Activated naive CD4-positive, alpha-beta T cell treated with anti-CD3 and anti-CD28 coated beads, Interleukin-2, amount 50 U/mL, for 24 hours (primary cell): ENCODE measurements at regions not wholly inside any gene's neighbourhood (a gene's known extent, or its start where the extent isn't known, plus 50 kb on each side); places are given as distances from the start of the nearest gene placed in this dataset.
"Not testable (repeated sequence)": the region's sequence is repeated elsewhere in the genome, so short reads cannot be mapped to it uniquely, and the experiment has no call there.

Experiments used
- H3K27ac Mint-ChIP-seq: one replicate; pipeline ENCODE4 v1.8.0; 2021; ENCODE audit warnings: mild to moderate bottlenecking, mixed read lengths
- H3K27me3 Mint-ChIP-seq: one replicate; pipeline ENCODE4 v1.8.0; 2021; ENCODE audit warnings: mixed read lengths
- H3K36me3 Mint-ChIP-seq: one replicate; pipeline ENCODE4 v1.8.0; 2021; ENCODE audit warnings: mixed read lengths
- H3K4me1 Mint-ChIP-seq: one replicate; pipeline ENCODE4 v1.8.0; 2021; ENCODE audit warnings: mixed read lengths
- H3K4me3 Mint-ChIP-seq: one replicate; pipeline ENCODE4 v1.8.0; 2021; ENCODE audit warnings: mild to moderate bottlenecking, mixed read lengths
- H3K9me3 Mint-ChIP-seq: one replicate; pipeline ENCODE4 v1.8.0; 2021; ENCODE audit warnings: mixed read lengths

- Mint-ChIP-seq H3K4me1 (no peaks in the 10 kb centered on the region), H3K27me3 (peaks cover 4% of the 10 kb centered on the region), H3K27ac (no peak overlapping the region)
Measured at GRCh38 chr4:1589098-1589497, 95.0 kb downstream of the FAM53A start.

GRCh38 chr4:1588306-1588705 is 95.8 kb downstream of the FAM53A start:
- Mint-ChIP-seq H3K36me3 (peaks cover 7% of the 10 kb centered on the region), H3K9me3 (peaks cover 19% of the 10 kb centered on the region), H3K27me3 (peaks cover 4% of the 10 kb centered on the region)

More at GRCh38 chr4:1589098-1589497, 95.0 kb downstream of the FAM53A start:
- no peak overlapping the region for H3K4me3 Mint-ChIP-seq
- H3K9me3 Mint-ChIP-seq, result peaks cover 19% of the 10 kb centered on the region
- H3K36me3 Mint-ChIP-seq, result peaks cover 7% of the 10 kb centered on the region

GRCh38 chr4:1584498-1584897 is 99.6 kb downstream of the FAM53A start:
- no peak overlapping the region for H3K27ac Mint-ChIP-seq
- H3K27me3 Mint-ChIP-seq, result no peaks in the 10 kb centered on the region
- H3K36me3 Mint-ChIP-seq, result peaks cover 2% of the 10 kb centered on the region
- peaks cover 11% of the 10 kb centered on the region for H3K9me3 Mint-ChIP-seq
- no peak overlapping the region for H3K4me3 Mint-ChIP-seq
- H3K4me1 Mint-ChIP-seq, result peaks cover 4% of the 10 kb centered on the region

More at GRCh38 chr4:1588306-1588705, 95.8 kb downstream of the FAM53A start:
- H3K4me1 Mint-ChIP-seq, result no peaks in the 10 kb centered on the region
- H3K4me3 Mint-ChIP-seq, result no peak overlapping the region
- H3K27ac Mint-ChIP-seq, result no peak overlapping the region

GRCh38 chr4:1583859-1584258 is 100.3 kb downstream of the FAM53A start:
- Mint-ChIP-seq H3K36me3 (no peaks in the 10 kb centered on the region), H3K27ac (no peak overlapping the region), H3K27me3 (no peaks in the 10 kb centered on the region), H3K4me1 (peaks cover 4% of the 10 kb centered on the region), H3K9me3 (peaks cover 9% of the 10 kb centered on the region), H3K4me3 (no peak overlapping the region)

GRCh38 chr4:1583051-1583785 is 100.9 kb downstream of the FAM53A start:
- H3K27me3 Mint-ChIP-seq, result no peaks in the 10 kb centered on the region
- H3K4me3 Mint-ChIP-seq, result no peak overlapping the region
- no peak overlapping the region for H3K27ac Mint-ChIP-seq
- no peaks in the 10 kb centered on the region for H3K36me3 Mint-ChIP-seq
- peaks cover 4% of the 10 kb centered on the region for H3K4me1 Mint-ChIP-seq
- peaks cover 4% of the 10 kb centered on the region for H3K9me3 Mint-ChIP-seq

- Mint-ChIP-seq H3K4me3 (no peak overlapping the region), H3K27ac (no peak overlapping the region), H3K9me3 (peaks cover 3% of the 10 kb centered on the region), H3K36me3 (no peaks in the 10 kb centered on the region), H3K27me3 (no peaks in the 10 kb centered on the region), H3K4me1 (peaks cover 4% of the 10 kb centered on the region)
Measured at GRCh38 chr4:1582227-1582626, 101.9 kb downstream of the FAM53A start.

- H3K36me3 Mint-ChIP-seq, H3K9me3 Mint-ChIP-seq, H3K4me1 Mint-ChIP-seq, H3K27ac Mint-ChIP-seq, H3K27me3 Mint-ChIP-seq: not testable (repeated sequence)
- peak overlapping the region; percentile 71 for H3K4me3 Mint-ChIP-seq
Measured at GRCh38 chr4:1581164-1581894, 102.8 kb downstream of the FAM53A start.

GRCh38 chr4:1580692-1581012 is 103.5 kb downstream of the FAM53A start:
- not testable (repeated sequence) for H3K27ac Mint-ChIP-seq, H3K36me3 Mint-ChIP-seq, H3K4me3 Mint-ChIP-seq, H3K9me3 Mint-ChIP-seq, H3K4me1 Mint-ChIP-seq, H3K27me3 Mint-ChIP-seq

- Mint-ChIP-seq H3K36me3 (no peaks in the 10 kb centered on the region), H3K27ac (no peak overlapping the region), H3K9me3 (no peaks in the 10 kb centered on the region), H3K27me3 (no peaks in the 10 kb centered on the region), H3K4me1 (peaks cover 8% of the 10 kb centered on the region), H3K4me3 (peak overlapping the region; percentile 64)
Measured at GRCh38 chr4:1579901-1580691, 104.0 kb downstream of the FAM53A start.

GRCh38 chr4:1579001-1579900 is 104.9 kb downstream of the FAM53A start:
- Mint-ChIP-seq H3K4me1 (peaks cover 8% of the 10 kb centered on the region), H3K4me3 (peak overlapping the region; percentile 64), H3K27me3 (no peaks in the 10 kb centered on the region), H3K9me3 (no peaks in the 10 kb centered on the region), H3K36me3 (no peaks in the 10 kb centered on the region), H3K27ac (no peak overlapping the region)

- Mint-ChIP-seq H3K36me3 (no peaks in the 10 kb centered on the region), H3K4me3 (peak overlapping the region; percentile 39), H3K27me3 (no peaks in the 10 kb centered on the region), H3K9me3 (no peaks in the 10 kb centered on the region), H3K4me1 (peaks cover 8% of the 10 kb centered on the region), H3K27ac (peak overlapping the region; percentile 17)
Measured at GRCh38 chr4:1578251-1578773, 105.8 kb downstream of the FAM53A start.

- Mint-ChIP-seq H3K27ac (no peak overlapping the region), H3K4me3 (no peak overlapping the region), H3K9me3 (no peaks in the 10 kb centered on the region), H3K4me1 (peaks cover 8% of the 10 kb centered on the region), H3K36me3 (no peaks in the 10 kb centered on the region), H3K27me3 (no peaks in the 10 kb centered on the region)
Measured at GRCh38 chr4:1577822-1578217, 106.3 kb downstream of the FAM53A start.

GRCh38 chr4:1576961-1577821 is 106.9 kb downstream of the FAM53A start:
- H3K27me3 Mint-ChIP-seq, result no peaks in the 10 kb centered on the region
- no peaks in the 10 kb centered on the region for H3K36me3 Mint-ChIP-seq
- no peaks in the 10 kb centered on the region for H3K9me3 Mint-ChIP-seq
- peaks cover 8% of the 10 kb centered on the region for H3K4me1 Mint-ChIP-seq
- no peak overlapping the region for H3K4me3 Mint-ChIP-seq
- no peak overlapping the region for H3K27ac Mint-ChIP-seq

- no peaks in the 10 kb centered on the region for H3K9me3 Mint-ChIP-seq
- H3K4me3 Mint-ChIP-seq, result no peak overlapping the region
- peaks cover 8% of the 10 kb centered on the region for H3K4me1 Mint-ChIP-seq
- H3K36me3 Mint-ChIP-seq, result no peaks in the 10 kb centered on the region
- H3K27ac Mint-ChIP-seq, result no peak overlapping the region
- H3K27me3 Mint-ChIP-seq, result no peaks in the 10 kb centered on the region
Measured at GRCh38 chr4:1576304-1576960, 107.7 kb downstream of the FAM53A start.
